ENCODE measurements at regions not wholly inside any gene's neighbourhood (a gene's known extent, or its start where the extent isn't known, plus 50 kb on each side); places are given as distances from the start of the nearest gene placed in this dataset.

DNA sequence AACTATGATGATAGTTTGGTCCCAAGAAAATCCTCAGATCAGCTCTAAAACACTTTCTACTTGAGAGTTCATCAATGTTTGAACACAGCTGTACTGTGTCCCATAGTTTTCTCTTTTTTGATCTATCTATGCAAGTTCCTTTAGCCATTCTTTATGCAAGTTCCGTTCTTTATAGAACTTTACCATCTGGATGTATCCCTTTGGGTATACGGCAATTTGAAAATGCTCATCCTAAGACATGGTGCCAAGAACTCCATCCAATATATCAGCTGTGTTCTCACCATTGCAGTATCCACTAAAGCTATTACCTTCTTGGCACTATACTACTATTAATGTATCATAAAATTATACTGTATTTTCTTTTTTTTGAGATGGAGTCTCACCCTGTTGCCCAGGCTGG is 276.9 kb downstream of the NOVA1 start:
- TF ChIP-seq, protein P1, sequence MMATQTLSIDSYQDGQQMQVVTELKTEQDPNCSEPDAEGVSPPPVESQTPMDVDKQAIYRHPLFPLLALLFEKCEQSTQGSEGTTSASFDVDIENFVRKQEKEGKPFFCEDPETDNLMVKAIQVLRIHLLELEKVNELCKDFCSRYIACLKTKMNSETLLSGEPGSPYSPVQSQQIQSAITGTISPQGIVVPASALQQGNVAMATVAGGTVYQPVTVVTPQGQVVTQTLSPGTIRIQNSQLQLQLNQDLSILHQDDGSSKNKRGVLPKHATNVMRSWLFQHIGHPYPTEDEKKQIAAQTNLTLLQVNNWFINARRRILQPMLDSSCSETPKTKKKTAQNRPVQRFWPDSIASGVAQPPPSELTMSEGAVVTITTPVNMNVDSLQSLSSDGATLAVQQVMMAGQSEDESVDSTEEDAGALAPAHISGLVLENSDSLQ (IDR thresholded peaks at IDR 0.05) = no peak
- TF ChIP-seq RFX5 (IDR thresholded peaks at IDR 0.05; ENCODE audit: low read depth, low read length) = no peak
- no peak for TF ChIP-seq CTBP1 (IDR thresholded peaks at IDR 0.05; ENCODE audit: borderline replicate concordance)
- TF ChIP-seq HDAC1 (IDR thresholded peaks at IDR 0.05) = no peak
- TF ChIP-seq CTCF (IDR thresholded peaks at IDR 0.05 in 2 of 3, conservative IDR thresholded peaks at IDR 0.05 in 1 of 3; ENCODE audit: insufficient read depth in 2 of 3, low read depth in 1 of 3, low read length in 3 of 3) = no peak
- no peak for TF ChIP-seq SIX5 (IDR thresholded peaks at IDR 0.05; ENCODE audit: borderline replicate concordance in 1 of 2, insufficient read depth in 1 of 2, low read depth in 1 of 2, low read length in 2 of 2)

Measured in K562 (cell line).